Karpas-422 (cell line): ENCODE measurements at regions not wholly inside any gene's neighbourhood (a gene's known extent, or its start where the extent isn't known, plus 50 kb on each side); places are given as distances from the start of the nearest gene placed in this dataset.

ENCODE experiments used
- DNase-seq: peaks from one replicate; pipeline ENCODE4 v3.0.0-alpha.2; 2015
- H2AFZ ChIP-seq: fragments of 200-600 bp; sonication (generic); 2 replicates; pipeline ENCODE4 v1.6.1; 2014; ENCODE audit warnings: antibody characterized with exemption, low read length, mixed read lengths
- H3K27ac ChIP-seq: fragments of 200-600 bp; sonication (generic); 2 replicates; pipeline ENCODE4 v1.5.1; 2014; ENCODE audit warnings: mild to moderate bottlenecking, low read length, moderate library complexity
- H3K27me3 ChIP-seq: fragments of 200-600 bp; sonication (generic); 2 replicates; pipeline ENCODE4 v1.6.1; 2014; ENCODE audit warnings: low read length, mixed read lengths
- H3K36me3 ChIP-seq: fragments of 200-600 bp; sonication (generic); 2 replicates; pipeline ENCODE4 v1.6.1; 2014; ENCODE audit warnings: low read length, mixed read lengths; ENCODE audit not compliant: insufficient read depth
- H3K4me1 ChIP-seq: fragments of 200-600 bp; sonication (generic); 2 replicates; pipeline ENCODE4 v1.6.1; 2014; ENCODE audit warnings: mild to moderate bottlenecking, low read length, mixed read lengths
- H3K4me2 ChIP-seq: fragments of 200-600 bp; sonication (generic); 2 replicates; pipeline ENCODE4 v1.6.1; 2014; ENCODE audit warnings: low read length, low read depth, mild to moderate bottlenecking; ENCODE audit not compliant: poor library complexity, severe bottlenecking
- H3K4me3 ChIP-seq: fragments of 200-600 bp; sonication (generic); 2 replicates; pipeline ENCODE4 v1.5.1; 2014; ENCODE audit warnings: mild to moderate bottlenecking, antibody characterized with exemption, low read length, mixed read lengths
- H3K79me2 ChIP-seq: fragments of 200-600 bp; sonication (generic); 2 replicates; pipeline ENCODE4 v1.6.1; 2014; ENCODE audit warnings: mild to moderate bottlenecking, low read length, mixed read lengths
- H3K9ac ChIP-seq: fragments of 200-600 bp; sonication (generic); 2 replicates; pipeline ENCODE4 v1.6.0; 2014; ENCODE audit warnings: low read length
- H3K9me2 ChIP-seq: fragments of 200-600 bp; sonication (generic), shearing (Covaris generic); replicated peaks from 2 replicates; pipeline ENCODE4 v1.6.0; 2014; ENCODE audit warnings: mild to moderate bottlenecking, low read length, moderate library complexity; ENCODE audit not compliant: insufficient read depth
- H3K9me3 ChIP-seq: fragments of 300-700, 200-600 bp; sonication (generic); 2 replicates; pipeline ENCODE4 v1.6.1; 2014; ENCODE audit warnings: low read length, mixed read lengths
- H4K20me1 ChIP-seq: fragments of 200-600 bp; sonication (generic); 2 replicates; pipeline ENCODE4 v1.6.1; 2014; ENCODE audit warnings: mild to moderate bottlenecking, antibody characterized with exemption, low read length, low read depth; ENCODE audit not compliant: insufficient read depth

- no peak overlapping the region for H3K27ac ChIP-seq
- DNase-seq, result no peak
- no peaks in the 10 kb centered on the region; the same call in 1 of the 2 replicates for H3K9me2 ChIP-seq
- H3K27me3 ChIP-seq, result no peaks in the 10 kb centered on the region
- H3K36me3 ChIP-seq, result no peaks in the 10 kb centered on the region
- H3K79me2 ChIP-seq, result no peaks in the 10 kb centered on the region
- no peak overlapping the region for H3K4me2 ChIP-seq
- H3K9ac ChIP-seq, result no peak overlapping the region
- H3K4me3 ChIP-seq, result no peak overlapping the region
- no peaks in the 10 kb centered on the region for H3K4me1 ChIP-seq
- no peak overlapping the region for H2AFZ ChIP-seq
- H3K9me3 ChIP-seq, result peaks cover 6% of the 10 kb centered on the region; the same call in 1 of the 2 replicates
- no peaks in the 10 kb centered on the region for H4K20me1 ChIP-seq
Measured at GRCh38 chr3:110736332-110736731, 335.3 kb upstream of the NECTIN3 start.

GRCh38 chr3:110738531-110738930, 333.1 kb upstream of the NECTIN3 start:
- H3K9me3 ChIP-seq, result peaks cover 8% of the 10 kb centered on the region; the same call in 1 of the 2 replicates
- H3K27ac ChIP-seq, result no peak overlapping the region
- no peak overlapping the region for H3K4me3 ChIP-seq
- H3K4me2 ChIP-seq, result no peak overlapping the region
- no peak overlapping the region for H2AFZ ChIP-seq
- no peaks in the 10 kb centered on the region for H3K27me3 ChIP-seq
- H3K79me2 ChIP-seq, result no peaks in the 10 kb centered on the region
- H3K9me2 ChIP-seq, result no peaks in the 10 kb centered on the region; the same call in 1 of the 2 replicates
- no peaks in the 10 kb centered on the region for H3K36me3 ChIP-seq
- DNase-seq, result no peak
- no peaks in the 10 kb centered on the region for H3K4me1 ChIP-seq
- no peaks in the 10 kb centered on the region for H4K20me1 ChIP-seq
- H3K9ac ChIP-seq, result no peak overlapping the region

GRCh38 chr3:110741891-110742290, 329.7 kb upstream of the NECTIN3 start:
- no peak overlapping the region for H3K4me2 ChIP-seq
- H3K27me3 ChIP-seq, result no peaks in the 10 kb centered on the region
- H3K9ac ChIP-seq, result no peak overlapping the region
- no peaks in the 10 kb centered on the region; the same call in 1 of the 2 replicates for H3K9me2 ChIP-seq
- no peaks in the 10 kb centered on the region for H3K36me3 ChIP-seq
- H3K79me2 ChIP-seq, result no peaks in the 10 kb centered on the region
- H3K4me3 ChIP-seq, result no peak overlapping the region
- H3K27ac ChIP-seq, result no peak overlapping the region
- H3K4me1 ChIP-seq, result no peaks in the 10 kb centered on the region
- H2AFZ ChIP-seq, result no peak overlapping the region
- no peak for DNase-seq
- peaks cover 12% of the 10 kb centered on the region for H3K9me3 ChIP-seq
- no peaks in the 10 kb centered on the region for H4K20me1 ChIP-seq

GRCh38 chr3:110743202-110743601, 328.4 kb upstream of the NECTIN3 start:
- no peaks in the 10 kb centered on the region for H4K20me1 ChIP-seq
- no peaks in the 10 kb centered on the region for H3K36me3 ChIP-seq
- H3K27me3 ChIP-seq, result no peaks in the 10 kb centered on the region
- no peak overlapping the region for H3K4me3 ChIP-seq
- no peak overlapping the region for H3K9ac ChIP-seq
- H3K9me2 ChIP-seq, result no peaks in the 10 kb centered on the region; the same call in 1 of the 2 replicates
- no peak overlapping the region for H3K4me2 ChIP-seq
- H3K4me1 ChIP-seq, result no peaks in the 10 kb centered on the region
- H3K27ac ChIP-seq, result no peak overlapping the region
- no peak overlapping the region for H2AFZ ChIP-seq
- H3K79me2 ChIP-seq, result no peaks in the 10 kb centered on the region
- H3K9me3 ChIP-seq, result peaks cover 10% of the 10 kb centered on the region
- DNase-seq, result no peak

GRCh38 chr3:110743984-110744383, 327.6 kb upstream of the NECTIN3 start:
- Histone ChIP-seq H3K79me2 (no peaks in the 10 kb centered on the region), H3K27ac (no peak overlapping the region), H3K4me3 (no peak overlapping the region), H3K4me2 (no peak overlapping the region), H3K9ac (no peak overlapping the region), H4K20me1 (no peaks in the 10 kb centered on the region), H3K36me3 (no peaks in the 10 kb centered on the region), H3K9me2 (no peaks in the 10 kb centered on the region; the same call in 1 of the 2 replicates), H3K27me3 (no peaks in the 10 kb centered on the region), H3K4me1 (no peaks in the 10 kb centered on the region), H3K9me3 (peaks cover 10% of the 10 kb centered on the region), H2AFZ (no peak overlapping the region)
- DNase-seq, result no peak

GRCh38 chr3:110744723-110745122, 326.9 kb upstream of the NECTIN3 start:
- no peaks in the 10 kb centered on the region for H3K27me3 ChIP-seq
- no peak overlapping the region for H3K27ac ChIP-seq
- no peak overlapping the region for H3K9ac ChIP-seq
- H3K4me3 ChIP-seq, result no peak overlapping the region
- no peak overlapping the region for H2AFZ ChIP-seq
- H3K79me2 ChIP-seq, result no peaks in the 10 kb centered on the region
- no peak for DNase-seq
- H3K4me1 ChIP-seq, result no peaks in the 10 kb centered on the region
- H3K4me2 ChIP-seq, result no peak overlapping the region
- no peaks in the 10 kb centered on the region for H4K20me1 ChIP-seq
- H3K9me2 ChIP-seq, result no peaks in the 10 kb centered on the region; the same call in 1 of the 2 replicates
- H3K36me3 ChIP-seq, result no peaks in the 10 kb centered on the region
- peaks cover 10% of the 10 kb centered on the region for H3K9me3 ChIP-seq

GRCh38 chr3:110749006-110749405, 322.6 kb upstream of the NECTIN3 start:
- Histone ChIP-seq H3K4me1 (no peaks in the 10 kb centered on the region), H4K20me1 (no peaks in the 10 kb centered on the region)
- no peak for DNase-seq

GRCh38 chr3:110750201-110750600, 321.4 kb upstream of the NECTIN3 start:
- no peaks in the 10 kb centered on the region for H3K4me1 ChIP-seq

More at GRCh38 chr3:110749006-110749405, 322.6 kb upstream of the NECTIN3 start:
- Histone ChIP-seq H2AFZ (no peak overlapping the region), H3K36me3 (no peaks in the 10 kb centered on the region), H3K9ac (no peak overlapping the region), H3K4me2 (no peak overlapping the region), H3K27ac (no peak overlapping the region), H3K4me3 (no peak overlapping the region), H3K27me3 (no peaks in the 10 kb centered on the region), H3K9me3 (peaks cover 6% of the 10 kb centered on the region), H3K9me2 (no peaks in the 10 kb centered on the region), H3K79me2 (no peaks in the 10 kb centered on the region)

GRCh38 chr3:110752307-110752706, 319.3 kb upstream of the NECTIN3 start:
- Histone ChIP-seq H3K27ac (no peak overlapping the region), H4K20me1 (no peaks in the 10 kb centered on the region), H3K4me1 (no peaks in the 10 kb centered on the region), H3K79me2 (no peaks in the 10 kb centered on the region), H3K9me2 (no peaks in the 10 kb centered on the region), H2AFZ (no peak overlapping the region), H3K27me3 (no peaks in the 10 kb centered on the region), H3K9ac (no peak overlapping the region), H3K4me2 (no peak overlapping the region), H3K9me3 (peaks cover 6% of the 10 kb centered on the region), H3K36me3 (no peaks in the 10 kb centered on the region), H3K4me3 (no peak overlapping the region)
- no peak for DNase-seq

More at GRCh38 chr3:110750201-110750600, 321.4 kb upstream of the NECTIN3 start:
- Histone ChIP-seq H3K4me3 (no peak overlapping the region), H3K27ac (no peak overlapping the region), H3K79me2 (no peaks in the 10 kb centered on the region), H3K4me2 (no peak overlapping the region), H3K36me3 (no peaks in the 10 kb centered on the region), H3K9me3 (peaks cover 7% of the 10 kb centered on the region), H3K9ac (no peak overlapping the region), H3K27me3 (no peaks in the 10 kb centered on the region), H2AFZ (no peak overlapping the region), H3K9me2 (no peaks in the 10 kb centered on the region), H4K20me1 (no peaks in the 10 kb centered on the region)
- DNase-seq, result no peak
